ENCODE measurements at regions not wholly inside any gene's neighbourhood (a gene's known extent, or its start where the extent isn't known, plus 50 kb on each side); places are given as distances from the start of the nearest gene placed in this dataset.

DNA sequence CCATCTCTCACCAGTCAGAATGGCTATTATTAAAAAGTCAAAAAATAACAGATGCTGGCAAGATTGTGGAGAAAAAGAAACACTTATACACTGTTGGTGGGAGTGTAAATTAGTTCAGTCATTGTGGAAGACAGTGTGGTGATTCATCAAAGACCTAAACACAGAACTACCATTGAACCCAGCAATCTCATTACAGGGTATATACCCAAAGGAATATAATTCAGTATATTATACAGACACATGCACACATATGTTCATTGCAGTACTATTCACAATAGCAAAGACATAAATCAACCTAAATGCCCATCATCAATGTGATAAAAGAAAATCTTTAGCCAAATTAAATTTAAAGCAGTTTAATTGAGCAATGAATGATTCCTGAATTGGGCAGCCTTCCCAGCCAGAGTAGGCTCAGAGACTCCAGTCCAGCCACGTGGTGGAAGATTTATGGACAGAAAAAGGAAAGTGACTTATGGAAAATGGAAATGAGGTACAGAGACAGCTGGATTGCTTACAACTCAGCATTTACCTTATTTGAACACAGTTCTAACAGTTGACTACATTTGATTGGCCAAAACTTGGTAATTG is 377.1 kb upstream of the SLC39A10 start:
- Histone ChIP-seq H3K79me2 (ENCODE audit: control insufficient read depth, insufficient read depth, low read length) (no peaks in the 10 kb centered on the region), H3K27ac (ENCODE audit: insufficient read depth, low read depth, low read length) (no peak overlapping the region), H3K4me2 (ENCODE audit: insufficient read depth, low read length) (no peak overlapping the region), H3K4me3 (replicated peaks in 1 of 3; ENCODE audit: insufficient read depth in 1 of 3, low read depth in 1 of 3, low read length in 3 of 3) (no peak overlapping the region), H3K9ac (replicated peaks; ENCODE audit: extremely low read depth, insufficient read depth, low read length) (no peak overlapping the region), H2AFZ (ENCODE audit: low read depth, low read length) (no peak overlapping the region), H3K9me3 (replicated peaks; ENCODE audit: control insufficient read depth, insufficient read depth, low read length) (no peaks in the 10 kb centered on the region), H3K9me1 (replicated peaks; ENCODE audit: control insufficient read depth, extremely low read depth, insufficient read depth, low read length) (no peaks in the 10 kb centered on the region), H3K4me1 (ENCODE audit: control insufficient read depth, extremely low read depth, insufficient read depth, low read length) (no peaks in the 10 kb centered on the region), H3K36me3 (ENCODE audit: control insufficient read depth in 2 of 2, extremely low read depth in 1 of 2, insufficient read depth in 2 of 2, low read length in 2 of 2) (no peaks in the 10 kb centered on the region), H3K27me3 (ENCODE audit: control insufficient read depth in 2 of 2, insufficient read depth in 2 of 2, low read length in 2 of 2) (no peaks in the 10 kb centered on the region), H4K20me1 (replicated peaks; ENCODE audit: control insufficient read depth, extremely low read depth, insufficient read depth, low read length) (no peaks in the 10 kb centered on the region)
- CTCF ChIA-PET, result no interaction called here
- intact Hi-C loops (cut with micrococcal nuclease), result no loop called here
- BruUV-seq (replicated peaks), result no TSS peak
- no peak for TF ChIP-seq FOS (IDR thresholded peaks at IDR 0.05; ENCODE audit: borderline replicate concordance, insufficient read depth, low read length)
- TF ChIP-seq POLR2AphosphoS5 (IDR thresholded peaks at IDR 0.05; ENCODE audit: insufficient read depth, low read depth, low read length), result no peak
- TF ChIP-seq, protein P1, sequence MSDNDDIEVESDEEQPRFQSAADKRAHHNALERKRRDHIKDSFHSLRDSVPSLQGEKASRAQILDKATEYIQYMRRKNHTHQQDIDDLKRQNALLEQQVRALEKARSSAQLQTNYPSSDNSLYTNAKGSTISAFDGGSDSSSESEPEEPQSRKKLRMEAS (IDR thresholded peaks at IDR 0.05; ENCODE audit: insufficient read depth, insufficient read length), result no peak
- TF ChIP-seq, protein P2, sequence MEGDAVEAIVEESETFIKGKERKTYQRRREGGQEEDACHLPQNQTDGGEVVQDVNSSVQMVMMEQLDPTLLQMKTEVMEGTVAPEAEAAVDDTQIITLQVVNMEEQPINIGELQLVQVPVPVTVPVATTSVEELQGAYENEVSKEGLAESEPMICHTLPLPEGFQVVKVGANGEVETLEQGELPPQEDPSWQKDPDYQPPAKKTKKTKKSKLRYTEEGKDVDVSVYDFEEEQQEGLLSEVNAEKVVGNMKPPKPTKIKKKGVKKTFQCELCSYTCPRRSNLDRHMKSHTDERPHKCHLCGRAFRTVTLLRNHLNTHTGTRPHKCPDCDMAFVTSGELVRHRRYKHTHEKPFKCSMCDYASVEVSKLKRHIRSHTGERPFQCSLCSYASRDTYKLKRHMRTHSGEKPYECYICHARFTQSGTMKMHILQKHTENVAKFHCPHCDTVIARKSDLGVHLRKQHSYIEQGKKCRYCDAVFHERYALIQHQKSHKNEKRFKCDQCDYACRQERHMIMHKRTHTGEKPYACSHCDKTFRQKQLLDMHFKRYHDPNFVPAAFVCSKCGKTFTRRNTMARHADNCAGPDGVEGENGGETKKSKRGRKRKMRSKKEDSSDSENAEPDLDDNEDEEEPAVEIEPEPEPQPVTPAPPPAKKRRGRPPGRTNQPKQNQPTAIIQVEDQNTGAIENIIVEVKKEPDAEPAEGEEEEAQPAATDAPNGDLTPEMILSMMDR (IDR thresholded peaks at IDR 0.05; ENCODE audit: extremely low read depth in 1 of 2, insufficient read depth in 1 of 2, low read depth in 1 of 2, low read length in 2 of 2), result no peak
- TF ChIP-seq EZH2 (IDR thresholded peaks at IDR 0.05; ENCODE audit: borderline replicate concordance, low read depth, low read length, severe bottlenecking), result no peak
- no peak for TF ChIP-seq POLR2A (IDR thresholded peaks at IDR 0.05; ENCODE audit: low read depth, low read length)
- no peak for TF ChIP-seq MYC (IDR thresholded peaks at IDR 0.05; ENCODE audit: low read depth, low read length)
- TF ChIP-seq JUN (IDR thresholded peaks at IDR 0.05; ENCODE audit: borderline replicate concordance, insufficient read depth, insufficient read length, low read depth), result no peak
- TF ChIP-seq GATA2 (IDR thresholded peaks at IDR 0.05; ENCODE audit: insufficient read depth, insufficient read length, low read depth, low read length), result no peak
- no peak for FAIRE-seq
- dilution Hi-C loops (cut with MboI; ENCODE audit: extremely low pct_ligation_motif_present, low sequenced_read_pairs), result no loop called here
- POLR2A ChIA-PET, result no interaction called here
- no peak for DNase-seq (ENCODE audit: low read depth, low spot score)

All from endothelial cell of umbilical vein (primary cell).